Gastroesophageal sphincter (tissue), 4 donors: ENCODE measurements at regions not wholly inside any gene's neighbourhood (a gene's known extent, or its start where the extent isn't known, plus 50 kb on each side); places are given as distances from the start of the nearest gene placed in this dataset.

Experiments
- ATAC-seq: fragments of 150-250 bp; one replicate; pipeline ENCODE4 v1.9.1; 2016; ENCODE audit warnings: mild to moderate bottlenecking, moderate library complexity
- H3K27ac ChIP-seq, 4 donors: fragments of 200-600 bp; sonication (generic) in 3 of 4; 1 replicate in 3 of 4; 2 replicates in 1 of 4; pipeline ENCODE4 v1.5.1; 2016 to 2019
- H3K27me3 ChIP-seq: fragments of 200-600 bp; sonication (generic); one replicate; pipeline ENCODE4 v1.5.1; 2019
- H3K36me3 ChIP-seq, 2 donors: fragments of 200-600 bp; sonication (generic); one replicate each; pipeline ENCODE4 v1.5.1; 2019; ENCODE audit warnings: control low read depth in 1 of 2
- H3K4me1 ChIP-seq, 3 donors: fragments of 200-600 bp; sonication (generic); 1 replicate in 2 of 3; 2 replicates in 1 of 3; pipeline ENCODE4 v1.5.1; 2016 to 2019; ENCODE audit warnings: control low read depth in 2 of 3
- H3K4me3 ChIP-seq, 2 donors: fragments of 200-600 bp; sonication (generic); one replicate each; pipeline ENCODE4 v1.5.1; 2019; ENCODE audit warnings: mild to moderate bottlenecking in 1 of 2, moderate library complexity in 1 of 2
- H3K9me3 ChIP-seq, 3 donors: fragments of 200-600 bp; sonication (generic); one replicate each; pipeline ENCODE4 v1.5.1; 2017 to 2019; ENCODE audit warnings: control low read depth in 2 of 3
- CTCF ChIP-seq, 4 experiments: fragments of 200-600 bp in 2 of 4; fragments of 450-650 bp in 2 of 4; sonication (generic) in 1 of 4; IDR thresholded peaks; one replicate each; pipeline ENCODE4 v1.5.1; 2017 to 2019; ENCODE audit warnings: antibody characterized with exemption in 4 of 4, mild to moderate bottlenecking in 2 of 4, moderate library complexity in 2 of 4
- EP300 ChIP-seq: sonication (generic); formaldehyde crosslinking; IDR thresholded peaks from one replicate; pipeline ENCODE4 v1.6.1; 2017; ENCODE audit warnings: antibody characterized with exemption, mild to moderate bottlenecking
- POLR2A ChIP-seq, 2 donors: fragments of 450-650 bp; IDR thresholded peaks; one replicate each; pipeline ENCODE4 v1.6.1; 2017; ENCODE audit warnings: antibody characterized with exemption in 2 of 2, mild to moderate bottlenecking in 2 of 2, moderate library complexity in 1 of 2
- POLR2AphosphoS5 ChIP-seq: sonication (generic); formaldehyde crosslinking; IDR thresholded peaks from one replicate; pipeline ENCODE4 v1.6.1; 2017; ENCODE audit warnings: antibody characterized with exemption
- WGBS, 2 donors: methylation state at CpG; one replicate each; pipeline ENCODE4 v1.1.5; 2018; ENCODE audit warnings: low coverage in 1 of 2; 5-methylcytosine and 5-hydroxymethylcytosine counted together

- Histone ChIP-seq H3K27ac (no peak overlapping the region), H3K27me3 (no peaks in the 10 kb centered on the region), H3K4me1 (peaks cover 0 to 6% (median 0%) of the 10 kb centered on the region in 3 donors), H3K36me3 (no peaks in the 10 kb centered on the region), H3K4me3 (no peak overlapping the region), H3K9me3 (peaks cover 0 to 16% (median 0%) of the 10 kb centered on the region in 3 donors)
- TF ChIP-seq CTCF (IDR thresholded peaks at IDR 0.05) = no peak
- TF ChIP-seq POLR2AphosphoS5 = no peak
- no peak for TF ChIP-seq EP300
- TF ChIP-seq POLR2A (IDR thresholded peaks at IDR 0.05) = no peak
- ATAC-seq = no peak
- 24 to 46% methylated on average over 3 of the region's 3 CpGs for WGBS, 2 donors
Observed at GRCh38 chr2:226247289-226248275, 552.0 kb downstream of the IRS1 start.

- H3K36me3 ChIP-seq = no peaks in the 10 kb centered on the region
- 83 to 90% methylated on average over 2 of the region's 2 CpGs for WGBS, 2 donors
- no peak for ATAC-seq
Observed at GRCh38 chr2:226234187-226234586, 565.4 kb downstream of the IRS1 start.

GRCh38 chr2:226233388-226233787 lies 566.2 kb downstream of the IRS1 start:
- H3K27ac ChIP-seq = no peak overlapping the region
- ATAC-seq = no peak
- TF ChIP-seq POLR2A (IDR thresholded peaks at IDR 0.05) (no peak), POLR2AphosphoS5 (no peak), EP300 (no peak), CTCF (IDR thresholded peaks at IDR 0.05) (no peak)
- no peak overlapping the region for H3K4me3 ChIP-seq
- no peaks in the 10 kb centered on the region for H3K27me3 ChIP-seq
- no peaks in the 10 kb centered on the region for H3K36me3 ChIP-seq
- no peaks in the 10 kb centered on the region for H3K4me1 ChIP-seq
- no peaks in the 10 kb centered on the region for H3K9me3 ChIP-seq

More at GRCh38 chr2:226234187-226234586, 565.4 kb downstream of the IRS1 start:
- TF ChIP-seq POLR2AphosphoS5 = no peak
- no peak for TF ChIP-seq POLR2A (IDR thresholded peaks at IDR 0.05)
- no peak for TF ChIP-seq EP300
- TF ChIP-seq CTCF (IDR thresholded peaks at IDR 0.05) = no peak
- H3K27me3 ChIP-seq = no peaks in the 10 kb centered on the region
- no peaks in the 10 kb centered on the region for H3K4me1 ChIP-seq
- H3K4me3 ChIP-seq = no peak overlapping the region
- H3K27ac ChIP-seq = no peak overlapping the region
- no peaks in the 10 kb centered on the region for H3K9me3 ChIP-seq

- no peaks in the 10 kb centered on the region for H3K9me3 ChIP-seq
- 70 to 73% methylated on average over 2 of the region's 2 CpGs for WGBS, 2 donors
- no peak for ATAC-seq
- TF ChIP-seq POLR2A (IDR thresholded peaks at IDR 0.05) (no peak), CTCF (IDR thresholded peaks at IDR 0.05) (no peak), EP300 (no peak), POLR2AphosphoS5 (no peak)
- H3K36me3 ChIP-seq = no peaks in the 10 kb centered on the region
- H3K4me3 ChIP-seq = no peak overlapping the region
- no peak overlapping the region for H3K27ac ChIP-seq
- H3K27me3 ChIP-seq = no peaks in the 10 kb centered on the region
- H3K4me1 ChIP-seq = no peaks in the 10 kb centered on the region
Observed at GRCh38 chr2:226228080-226228479, 571.5 kb downstream of the IRS1 start.

- H3K27ac ChIP-seq = no peak overlapping the region
- no peak for ATAC-seq
- no peak for TF ChIP-seq POLR2AphosphoS5
- no peak for TF ChIP-seq EP300
- TF ChIP-seq CTCF (IDR thresholded peaks at IDR 0.05) = no peak
- TF ChIP-seq POLR2A (IDR thresholded peaks at IDR 0.05) = no peak
- no peaks in the 10 kb centered on the region for H3K4me1 ChIP-seq
- no peaks in the 10 kb centered on the region for H3K36me3 ChIP-seq
- H3K4me3 ChIP-seq = no peak overlapping the region
- no peaks in the 10 kb centered on the region for H3K27me3 ChIP-seq
- H3K9me3 ChIP-seq = no peaks in the 10 kb centered on the region
Observed at GRCh38 chr2:226227341-226227740, 572.3 kb downstream of the IRS1 start.
